NCI-H345 treated with DMSO at 0.1 percent for 48 hours (cell line): ENCODE measurements at regions not wholly inside any gene's neighbourhood (a gene's known extent, or its start where the extent isn't known, plus 50 kb on each side); places are given as distances from the start of the nearest gene placed in this dataset.

Source experiments
- DNase-seq: peaks from one replicate; lab custom pipeline; 2025; ENCODE audit not compliant: unreplicated experiment; lab: John Stamatoyannopoulos, UW

DNA sequence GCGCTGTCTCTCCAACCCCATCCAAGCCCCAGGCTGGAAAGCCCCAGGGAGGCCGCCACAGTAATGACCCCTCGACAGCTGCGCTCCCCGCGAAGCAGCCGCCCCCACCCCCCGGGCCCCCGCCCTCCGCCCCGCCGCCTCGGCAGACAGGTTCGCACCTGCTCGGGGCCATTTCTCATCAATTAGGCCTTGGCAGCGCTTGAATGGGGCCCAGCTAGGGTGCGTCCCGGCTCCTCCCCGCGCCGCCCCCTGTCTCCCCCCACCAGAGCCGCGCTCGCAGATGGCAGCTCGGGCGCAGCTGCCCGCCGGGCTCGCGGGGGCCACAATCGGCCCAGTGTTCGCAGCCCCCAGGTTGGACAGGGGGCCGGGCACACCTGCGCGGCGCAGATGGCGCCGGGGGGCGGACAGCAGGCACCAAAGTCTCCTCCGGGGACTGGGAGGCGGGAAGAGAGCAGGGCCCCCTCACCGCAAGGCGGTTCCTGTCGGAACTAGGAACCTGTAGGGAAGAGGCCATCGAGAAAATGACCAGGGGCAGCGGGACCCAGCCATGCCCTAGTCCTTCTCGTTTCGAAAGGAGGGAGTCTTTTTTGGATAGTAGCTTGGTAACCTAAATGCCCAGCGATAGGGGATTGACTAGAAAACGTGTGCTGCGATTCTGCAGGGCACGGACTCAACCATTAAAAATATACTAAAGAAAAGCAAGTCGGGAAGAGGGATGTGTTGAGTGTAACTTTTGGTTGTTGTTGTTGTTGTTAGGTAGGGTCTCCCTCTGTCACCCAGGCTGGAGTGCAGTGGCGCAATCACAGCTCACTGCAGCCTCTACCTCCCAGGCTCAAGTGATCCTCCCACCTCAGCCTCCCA lies 83.2 kb upstream of the EYA2 start:
- DNase-seq = peak; percentile 86

GRCh38 chr20:46814366-46815232 lies 80.0 kb upstream of the EYA2 start:
- DNase-seq = peak; percentile 84

- DNase-seq = no peak
These were observed 78.5 kb upstream of the EYA2 start for GRCh38 chr20:46816097-46816496.

DNA sequence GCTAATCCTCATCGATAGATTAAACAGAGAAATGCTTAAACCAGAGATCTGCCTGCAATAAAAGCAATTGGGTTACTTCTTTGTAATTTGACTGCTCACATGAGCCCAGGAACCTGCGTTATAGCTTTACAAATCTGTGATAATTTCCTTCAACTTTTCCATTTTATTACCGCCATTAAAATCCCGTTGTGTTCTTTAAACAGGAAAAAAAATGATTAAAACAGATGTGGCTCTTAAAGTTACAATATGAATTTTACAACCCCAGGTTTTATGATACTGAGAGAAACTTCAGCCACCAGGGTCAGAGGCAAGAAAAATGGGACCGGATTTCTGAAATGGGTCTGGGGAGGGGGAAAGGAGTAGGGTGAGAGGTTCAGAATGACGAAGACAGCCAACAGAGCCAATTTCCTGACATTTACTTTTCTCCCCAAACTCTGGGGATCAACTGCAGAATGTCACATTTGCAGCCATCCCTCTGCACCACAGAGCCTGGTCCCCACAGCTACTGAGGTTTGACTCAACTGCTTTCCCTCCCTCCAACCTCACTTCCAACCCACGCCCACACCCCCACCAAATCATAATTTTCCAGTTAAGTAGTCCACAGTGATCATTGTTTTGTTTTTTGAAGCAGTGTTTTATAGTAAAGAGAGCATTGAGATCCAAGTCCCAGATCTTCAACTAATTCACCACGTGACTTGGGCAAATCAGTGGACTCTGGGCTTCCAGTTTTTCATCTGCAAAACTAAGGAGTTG lies 77.6 kb upstream of the EYA2 start:
- DNase-seq = no peak

DNA sequence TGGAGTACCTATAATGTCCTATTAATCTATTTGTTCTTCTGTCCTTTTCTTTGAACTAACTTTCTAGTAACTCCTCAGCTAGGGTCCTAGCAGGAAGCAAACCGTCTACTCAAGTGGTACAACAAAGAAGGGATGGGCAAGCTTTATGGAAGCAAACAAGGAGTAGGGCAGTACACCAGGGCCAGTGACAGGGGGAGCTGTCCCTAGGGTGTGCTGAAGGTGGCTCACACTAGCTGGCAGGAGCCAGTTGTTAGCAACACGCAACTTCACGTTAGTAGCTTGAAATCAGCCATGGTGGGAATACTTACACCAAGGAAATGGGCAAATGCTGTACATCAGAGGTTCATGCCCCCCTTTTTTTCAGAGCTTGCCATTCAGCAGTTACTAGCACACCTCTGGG lies 74.0 kb upstream of the EYA2 start:
- DNase-seq = no peak

DNA sequence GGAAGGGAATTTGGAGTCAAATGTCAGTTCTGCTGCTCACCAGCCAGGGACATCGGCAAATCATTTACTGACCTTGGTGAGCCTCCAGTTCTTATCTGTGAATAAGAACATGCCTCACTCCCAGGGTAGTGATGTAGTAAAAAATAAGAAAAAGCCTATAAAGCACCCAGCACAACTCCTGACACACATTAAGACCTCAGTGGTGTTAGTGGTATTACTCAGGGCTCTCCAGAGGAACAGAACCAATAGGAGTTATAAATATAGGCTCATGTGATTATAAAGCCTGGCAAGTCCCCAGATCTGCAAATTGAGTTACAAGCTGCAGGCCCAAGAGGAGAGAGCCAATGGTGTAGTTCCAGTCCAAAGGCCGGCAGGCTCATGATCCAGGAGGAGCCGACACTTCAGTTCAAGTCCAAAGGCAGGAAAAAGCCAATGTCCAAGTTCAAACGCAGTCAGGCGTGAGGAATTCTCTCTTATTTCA lies 71.3 kb upstream of the EYA2 start:
- DNase-seq = no peak

DNA sequence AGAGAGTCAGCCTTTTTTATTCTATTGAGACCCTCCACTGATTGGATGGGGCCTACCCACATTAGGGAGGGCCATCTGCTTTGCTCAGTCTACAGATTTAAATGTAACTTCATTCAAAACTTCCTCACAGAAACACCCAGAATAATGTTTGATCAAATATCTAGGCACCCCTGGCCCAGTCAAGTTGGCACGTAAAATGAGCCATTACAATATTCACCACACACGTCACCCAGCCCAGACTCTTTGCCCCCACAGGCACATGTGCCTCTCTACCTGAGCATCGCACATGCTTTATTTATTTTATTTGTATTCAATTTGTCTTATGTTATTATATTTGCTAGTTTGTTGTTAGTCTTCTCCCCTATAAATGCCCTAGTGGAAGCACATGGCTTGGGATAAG lies 70.9 kb upstream of the EYA2 start:
- DNase-seq = no peak

GRCh38 chr20:46826343-46826984 lies 68.2 kb upstream of the EYA2 start:
- no peak for DNase-seq

DNA sequence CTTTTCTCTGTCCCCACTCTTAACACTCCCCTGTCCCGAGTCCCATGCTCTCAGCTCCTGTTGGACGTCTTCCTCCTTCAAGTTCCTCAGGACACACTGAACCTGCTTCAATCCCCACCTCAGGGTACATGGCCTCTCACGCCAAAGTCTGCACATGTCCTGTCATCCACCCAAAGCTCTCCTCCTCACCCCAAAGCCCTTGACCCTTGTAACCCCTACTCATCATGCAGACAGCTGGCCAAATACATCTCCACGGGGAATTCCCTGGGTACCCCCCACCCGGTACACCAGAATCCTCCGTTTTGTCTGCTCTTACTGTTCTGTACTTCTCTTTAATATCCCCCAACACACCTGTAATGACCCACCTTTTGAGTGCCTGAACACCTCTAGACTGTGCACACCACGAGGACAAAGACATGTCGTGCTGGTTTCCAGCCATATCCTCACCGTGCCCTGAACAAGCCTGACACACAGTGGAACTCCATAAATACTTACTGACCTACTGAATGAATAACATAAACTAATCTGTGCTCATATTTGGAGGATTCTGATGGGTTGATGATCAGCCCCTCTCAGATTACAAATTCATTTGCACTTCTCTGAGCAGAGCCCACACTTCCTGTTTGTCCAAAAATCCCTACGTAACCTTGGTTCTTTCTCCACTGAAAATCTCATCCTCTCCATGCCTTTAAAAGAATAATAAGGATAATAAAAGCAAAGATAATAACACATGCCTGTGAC lies 66.8 kb upstream of the EYA2 start:
- no peak for DNase-seq

DNA sequence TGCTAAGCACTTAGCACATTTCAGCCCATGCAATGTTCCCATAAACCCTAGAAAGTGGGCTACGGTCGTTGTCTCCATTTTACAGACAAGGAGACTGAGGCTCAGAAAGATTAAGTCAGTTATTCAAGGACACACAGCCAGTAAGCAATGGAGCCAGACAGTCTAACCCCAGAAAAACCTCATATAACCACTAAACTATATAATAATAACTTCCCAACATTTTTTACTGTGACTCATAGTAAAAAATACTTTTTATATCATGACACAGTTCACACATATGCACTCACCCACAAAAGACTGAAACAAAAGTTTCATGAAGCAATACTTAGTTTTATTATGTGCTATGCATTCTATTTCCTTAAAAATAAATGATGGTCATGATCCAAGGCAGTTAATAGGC lies 66.2 kb upstream of the EYA2 start:
- DNase-seq = no peak

DNA sequence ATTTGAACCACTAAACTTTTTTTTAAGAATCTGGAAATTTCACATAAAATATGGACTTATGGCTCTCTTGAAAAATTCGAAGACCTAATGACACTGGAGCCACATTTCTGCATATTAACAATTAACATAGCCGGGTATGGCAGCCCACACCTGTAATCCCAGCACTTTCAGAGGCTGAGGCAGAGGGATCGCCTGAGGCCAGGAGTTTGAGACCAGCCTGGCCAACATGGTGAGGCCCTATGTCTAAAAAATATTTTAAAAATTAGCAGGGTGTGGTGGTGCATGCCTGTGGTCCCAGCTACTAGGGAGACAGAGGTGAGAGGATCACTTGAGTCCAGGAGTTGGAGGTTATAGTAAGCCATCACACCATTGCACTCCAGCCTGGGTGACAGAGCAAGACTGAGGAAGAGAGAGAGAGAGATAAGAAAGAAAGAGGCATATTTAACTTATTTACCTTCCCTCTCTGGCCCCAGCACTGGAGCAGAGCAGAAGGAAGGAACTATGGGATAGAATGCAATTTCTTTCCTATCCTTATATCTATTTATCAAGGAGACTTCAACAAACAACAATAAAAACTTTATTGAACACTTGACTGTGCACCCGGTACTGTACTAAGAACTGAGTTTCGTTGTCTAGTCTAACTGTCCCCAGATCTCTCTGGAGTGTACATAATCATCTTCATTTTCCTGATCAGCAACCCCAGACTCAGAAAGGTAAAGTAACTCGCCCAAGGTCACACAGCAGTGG lies 63.6 kb upstream of the EYA2 start:
- DNase-seq = no peak

- DNase-seq = no peak
These were observed 63.0 kb upstream of the EYA2 start for GRCh38 chr20:46831633-46832011.

DNA sequence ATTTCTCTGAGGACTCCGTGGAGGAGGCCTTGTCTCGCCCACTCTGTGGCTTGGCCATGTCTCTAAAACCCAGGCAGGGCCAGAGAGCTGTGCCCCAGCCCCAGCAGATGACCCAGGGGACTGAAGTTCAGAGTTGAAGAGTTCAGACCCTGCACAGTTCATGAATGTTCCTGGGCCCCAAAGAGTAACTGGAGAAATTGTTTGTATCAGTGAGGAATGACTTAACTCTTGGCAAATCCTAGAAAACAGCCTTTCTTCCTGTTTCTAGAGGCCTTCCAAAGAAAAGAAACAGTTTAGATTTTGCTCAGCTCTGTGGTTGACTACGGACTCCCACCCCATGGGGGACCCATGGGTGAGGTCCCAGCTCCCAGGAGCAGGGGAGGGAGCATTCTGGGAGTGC lies 62.1 kb upstream of the EYA2 start:
- no peak for DNase-seq

DNA sequence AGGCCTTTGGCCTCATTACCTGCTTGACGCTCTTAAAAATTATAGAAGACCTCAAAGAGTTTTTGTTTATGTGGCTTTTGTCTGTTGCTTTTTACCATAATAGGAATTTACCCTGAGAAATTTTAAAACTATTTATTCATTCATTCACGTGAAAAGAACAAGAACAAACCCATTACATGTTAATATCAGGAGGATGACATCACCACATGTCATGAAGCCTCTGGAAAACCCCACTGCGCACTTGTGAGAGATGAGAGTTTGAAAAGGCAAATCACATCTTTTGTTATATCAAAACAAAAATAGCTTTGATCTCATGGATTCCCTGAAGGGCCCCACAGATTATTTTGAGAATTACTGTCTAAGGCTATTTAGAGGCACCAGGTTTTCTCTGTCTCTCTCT lies 61.3 kb upstream of the EYA2 start:
- DNase-seq = no peak

GRCh38 chr20:46835418-46835817 lies 59.2 kb upstream of the EYA2 start:
- DNase-seq = no peak

DNA sequence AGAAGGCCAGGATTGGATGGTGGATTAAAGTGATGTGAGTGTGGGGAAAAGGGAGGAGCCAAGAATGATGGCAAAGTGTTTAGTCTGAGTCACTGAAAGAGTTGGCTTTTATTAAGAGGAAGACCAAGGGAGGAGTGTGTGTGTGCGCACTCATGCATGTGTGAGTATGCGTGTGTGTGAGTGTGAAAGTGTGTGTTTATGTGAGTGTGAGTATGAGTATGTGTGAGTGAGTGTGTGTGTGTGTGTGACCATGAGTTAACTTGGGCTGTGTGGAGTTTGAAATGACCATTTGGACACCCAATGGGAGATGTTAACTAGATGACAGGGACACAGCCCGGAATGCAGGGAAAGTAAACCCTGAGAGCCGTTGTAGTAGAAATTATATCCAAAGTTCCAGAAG lies 57.6 kb upstream of the EYA2 start:
- DNase-seq = no peak

DNA sequence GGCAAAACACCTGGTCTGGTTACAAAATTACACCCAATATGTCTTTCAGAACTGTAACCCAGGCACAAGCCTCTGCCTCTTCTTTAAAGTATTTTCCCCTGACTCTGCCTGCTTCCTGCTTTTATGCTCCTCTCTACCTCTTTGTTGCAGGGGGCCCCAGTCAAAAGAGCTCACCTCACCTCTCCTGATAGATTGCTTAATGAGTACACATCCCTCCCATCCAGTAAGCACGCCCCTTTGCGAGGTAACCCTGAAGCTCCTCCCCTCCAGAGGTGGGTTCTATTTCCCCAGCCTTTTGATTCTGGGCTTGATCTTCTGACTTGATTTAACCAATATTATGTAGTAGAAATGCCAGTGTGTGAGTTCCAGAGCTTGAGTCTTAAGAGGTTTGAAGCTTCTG lies 56.6 kb upstream of the EYA2 start:
- DNase-seq = no peak

- no peak for DNase-seq
These were observed 54.5 kb upstream of the EYA2 start for GRCh38 chr20:46840054-46840729.
